ENCODE measurements at regions not wholly inside any gene's neighbourhood (a gene's known extent, or its start where the extent isn't known, plus 50 kb on each side); places are given as distances from the start of the nearest gene placed in this dataset.

DNA sequence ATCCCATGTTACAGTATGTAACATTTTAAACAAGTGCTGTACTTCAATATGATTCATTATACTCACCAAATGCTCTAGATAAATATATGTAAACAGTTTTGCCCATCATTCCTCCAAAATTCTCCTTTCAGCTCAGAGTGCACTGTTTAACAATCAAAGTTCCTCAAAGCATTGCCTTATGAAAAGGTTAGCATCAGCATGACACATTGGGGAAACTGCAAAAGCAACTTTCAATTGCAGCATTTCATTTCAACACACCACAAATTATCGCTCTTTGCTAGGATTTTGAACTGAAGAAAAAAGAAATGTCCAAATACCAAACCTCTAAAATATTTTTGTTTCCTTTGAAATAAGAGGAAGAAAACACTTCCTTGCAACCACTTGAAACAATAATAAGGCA lies 413.2 kb downstream of the FLRT2 start:
- TF ChIP-seq CTCF (IDR thresholded peaks at IDR 0.05) (no peak), POLR2A (IDR thresholded peaks at IDR 0.05) (no peak)
